ENCODE measurements at regions not wholly inside any gene's neighbourhood (a gene's known extent, or its start where the extent isn't known, plus 50 kb on each side); places are given as distances from the start of the nearest gene placed in this dataset.

DNA sequence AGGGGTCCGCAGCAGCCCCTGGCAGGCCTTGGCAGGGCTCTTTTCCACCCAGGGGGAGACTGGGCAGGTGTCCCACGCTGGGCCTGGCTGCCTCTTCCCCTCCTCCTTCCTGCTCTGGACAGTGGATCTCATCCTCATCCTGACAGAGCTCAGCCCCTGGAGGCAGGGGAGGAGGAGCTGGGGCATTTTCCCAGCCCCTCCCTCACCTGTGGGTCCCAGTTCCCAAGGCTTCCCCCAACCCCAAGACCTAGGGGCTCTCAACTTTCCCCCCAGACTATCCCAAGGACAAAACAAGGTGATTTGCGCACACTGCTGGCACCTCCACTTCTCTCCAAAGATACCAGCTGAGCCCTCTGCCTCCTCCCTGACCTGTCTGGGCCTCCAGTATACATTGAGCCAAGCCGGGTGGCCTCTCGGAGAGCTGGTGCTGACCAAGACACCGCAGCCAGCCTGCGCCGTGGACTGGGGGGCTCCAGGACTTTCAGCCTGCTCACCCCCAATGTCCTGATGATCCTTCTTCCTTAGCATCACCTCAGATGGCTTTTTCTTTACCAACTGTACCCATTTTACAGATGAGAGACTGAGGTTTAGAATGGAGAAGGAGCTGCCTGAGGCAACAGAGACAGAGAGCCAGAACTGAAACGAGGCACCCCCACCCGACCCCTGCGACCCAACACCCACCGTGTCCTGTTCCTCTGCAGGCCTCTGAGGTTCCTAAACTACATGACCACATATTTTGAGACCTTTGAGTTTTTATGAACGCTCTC, 126.6 kb downstream of the BARX1 start:
- Histone ChIP-seq H3K36me3 (no peaks in the 10 kb centered on the region), H3K27me3 (replicated peaks; ENCODE audit: insufficient read depth) (no peaks in the 10 kb centered on the region), H3K4me3 (no peak overlapping the region), H3K4me1 (replicated peaks) (peaks cover 2% of the 10 kb centered on the region), H3K27ac (no peak overlapping the region), H3K9me3 (no peaks in the 10 kb centered on the region)
- WGBS: 85% methylated on average over 13 of the region's 13 CpGs
- DNase-seq (ENCODE audit: low spot score): no peak
- TF ChIP-seq POLR2AphosphoS5 (IDR thresholded peaks at IDR 0.05) (no peak), POLR2A (IDR thresholded peaks at IDR 0.05) (no peak)
- TF ChIP-seq, protein P1, sequence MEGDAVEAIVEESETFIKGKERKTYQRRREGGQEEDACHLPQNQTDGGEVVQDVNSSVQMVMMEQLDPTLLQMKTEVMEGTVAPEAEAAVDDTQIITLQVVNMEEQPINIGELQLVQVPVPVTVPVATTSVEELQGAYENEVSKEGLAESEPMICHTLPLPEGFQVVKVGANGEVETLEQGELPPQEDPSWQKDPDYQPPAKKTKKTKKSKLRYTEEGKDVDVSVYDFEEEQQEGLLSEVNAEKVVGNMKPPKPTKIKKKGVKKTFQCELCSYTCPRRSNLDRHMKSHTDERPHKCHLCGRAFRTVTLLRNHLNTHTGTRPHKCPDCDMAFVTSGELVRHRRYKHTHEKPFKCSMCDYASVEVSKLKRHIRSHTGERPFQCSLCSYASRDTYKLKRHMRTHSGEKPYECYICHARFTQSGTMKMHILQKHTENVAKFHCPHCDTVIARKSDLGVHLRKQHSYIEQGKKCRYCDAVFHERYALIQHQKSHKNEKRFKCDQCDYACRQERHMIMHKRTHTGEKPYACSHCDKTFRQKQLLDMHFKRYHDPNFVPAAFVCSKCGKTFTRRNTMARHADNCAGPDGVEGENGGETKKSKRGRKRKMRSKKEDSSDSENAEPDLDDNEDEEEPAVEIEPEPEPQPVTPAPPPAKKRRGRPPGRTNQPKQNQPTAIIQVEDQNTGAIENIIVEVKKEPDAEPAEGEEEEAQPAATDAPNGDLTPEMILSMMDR (IDR thresholded peaks at IDR 0.05): no peak
- intact Hi-C loops (cut with DNase I): no loop called here

DNA sequence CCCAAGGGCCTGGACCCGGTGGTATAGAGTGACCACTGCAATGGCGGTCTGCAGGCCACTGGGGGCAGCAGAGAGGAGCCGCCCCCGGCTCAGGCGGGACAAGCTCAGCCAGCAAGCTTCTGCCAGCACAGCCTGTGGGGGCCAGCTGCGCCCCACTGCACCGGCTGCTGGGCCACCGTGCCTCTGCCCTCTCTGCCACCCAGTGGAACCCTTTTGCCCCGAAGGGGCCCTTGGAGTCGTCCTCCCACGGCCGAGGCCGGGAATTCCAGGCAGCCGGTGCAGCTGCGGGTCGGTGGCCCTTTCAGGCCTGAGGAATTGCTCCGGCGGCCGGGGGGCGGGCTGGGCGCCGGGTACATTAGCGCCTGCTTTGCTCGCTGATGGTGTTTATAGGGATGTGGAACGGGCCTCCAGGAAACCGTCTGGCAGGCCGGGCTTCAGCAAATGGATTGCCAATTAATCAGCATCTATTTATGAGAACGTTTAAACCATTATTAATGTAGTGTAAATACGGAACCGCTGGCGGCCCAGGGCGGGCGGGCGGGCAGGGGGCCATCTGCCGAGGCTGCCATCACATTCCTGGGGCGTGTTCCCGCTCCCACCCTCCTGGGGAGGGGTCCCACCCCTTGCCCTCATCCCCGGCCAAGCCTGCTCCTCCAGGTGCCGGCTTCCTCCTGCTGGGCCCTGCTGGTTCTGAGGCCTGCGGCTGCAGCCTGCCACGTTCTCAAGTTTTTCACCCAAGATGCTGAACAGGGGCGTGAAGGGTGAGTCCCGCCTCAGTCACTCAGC, 127.4 kb downstream of the BARX1 start:
- Histone ChIP-seq H3K9me3 (no peaks in the 10 kb centered on the region), H3K4me3 (peak overlapping the region; percentile 6 to 19), H3K27ac (no peak overlapping the region), H3K27me3 (replicated peaks; ENCODE audit: insufficient read depth) (no peaks in the 10 kb centered on the region), H3K4me1 (replicated peaks) (peaks cover 2% of the 10 kb centered on the region), H3K36me3 (no peaks in the 10 kb centered on the region)
- intact Hi-C loops (cut with DNase I): no loop called here
- TF ChIP-seq POLR2AphosphoS5 (IDR thresholded peaks at IDR 0.05): no peak
- TF ChIP-seq, protein P1 (IDR thresholded peaks at IDR 0.05): peak; percentile 22 to 69 (median 50)
- 10% methylated on average over 35 of the region's 43 CpGs for WGBS
- DNase-seq (ENCODE audit: low spot score): no peak

DNA sequence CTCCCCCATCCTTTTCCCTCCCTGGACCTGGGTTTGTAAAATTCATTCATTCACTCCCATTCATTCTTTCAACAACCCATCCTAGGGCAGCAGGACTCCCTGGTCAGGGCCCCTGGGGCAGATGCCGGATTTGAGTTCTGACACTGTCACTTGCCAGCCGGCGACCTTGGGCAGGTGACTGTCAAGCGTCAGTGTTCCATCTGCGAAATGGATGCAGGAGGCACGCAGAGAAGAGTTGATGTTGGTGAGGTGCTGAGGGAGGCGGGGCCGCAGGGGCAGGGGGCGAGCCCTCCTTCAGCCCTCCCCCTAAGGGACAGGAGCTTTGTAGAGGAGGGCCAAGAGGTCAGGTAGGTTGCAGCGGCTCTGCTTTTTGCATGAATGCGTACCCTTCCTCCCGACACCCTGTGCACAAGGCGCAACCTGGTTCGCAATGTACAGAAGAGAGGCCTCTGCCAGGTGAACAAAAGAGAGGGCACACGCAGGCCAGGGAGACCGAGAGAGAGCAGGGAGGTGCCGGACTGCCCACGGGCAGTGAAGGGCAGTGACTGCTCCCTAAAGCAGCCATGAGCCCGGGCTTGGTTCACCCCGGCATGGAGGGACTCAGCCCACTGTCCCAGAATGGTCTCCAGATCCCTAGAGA, 128.1 kb downstream of the BARX1 start:
- Histone ChIP-seq H3K9me3 (no peaks in the 10 kb centered on the region), H3K27ac (no peak overlapping the region), H3K4me1 (replicated peaks) (peaks cover 2% of the 10 kb centered on the region), H3K36me3 (no peaks in the 10 kb centered on the region), H3K4me3 (no peak overlapping the region), H3K27me3 (replicated peaks; ENCODE audit: insufficient read depth) (no peaks in the 10 kb centered on the region)
- TF ChIP-seq POLR2A (IDR thresholded peaks at IDR 0.05) (no peak), POLR2AphosphoS5 (IDR thresholded peaks at IDR 0.05) (no peak)
- TF ChIP-seq, protein P1 (IDR thresholded peaks at IDR 0.05): no peak
- intact Hi-C loops (cut with DNase I): no loop called here
- WGBS: 59% methylated on average over 20 of the region's 20 CpGs
- DNase-seq (ENCODE audit: low spot score): no peak

DNA sequence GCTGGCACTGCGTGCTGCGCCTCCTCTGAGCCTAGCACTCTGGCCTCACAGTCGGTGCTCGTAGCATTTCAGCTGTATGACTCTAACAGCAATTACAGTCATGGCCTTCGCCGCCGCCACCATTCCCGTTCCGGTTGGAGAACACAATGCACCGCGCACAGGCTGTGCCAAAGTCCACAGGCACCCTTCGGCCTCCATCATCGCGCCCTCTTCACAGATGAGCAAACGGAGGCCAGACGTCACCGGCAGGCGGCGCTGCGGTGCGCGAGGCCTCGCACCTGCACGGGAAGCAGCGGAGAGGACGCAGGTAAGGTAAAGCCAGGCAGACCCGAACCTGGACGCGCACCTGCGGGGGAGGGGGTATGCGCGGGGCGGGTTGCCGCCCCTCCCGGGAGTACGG, 128.9 kb downstream of the BARX1 start:
- DNase-seq (ENCODE audit: low spot score): no peak
- Histone ChIP-seq H3K36me3 (no peaks in the 10 kb centered on the region), H3K27me3 (replicated peaks; ENCODE audit: insufficient read depth) (no peaks in the 10 kb centered on the region), H3K4me1 (replicated peaks) (peaks cover 2% of the 10 kb centered on the region), H3K9me3 (no peaks in the 10 kb centered on the region), H3K27ac (no peak overlapping the region), H3K4me3 (no peak overlapping the region)
- TF ChIP-seq, protein P1 (IDR thresholded peaks at IDR 0.05): no peak
- TF ChIP-seq POLR2A (IDR thresholded peaks at IDR 0.05) (no peak), POLR2AphosphoS5 (IDR thresholded peaks at IDR 0.05) (no peak)
- intact Hi-C loops (cut with DNase I): no loop called here
- 35% methylated on average over 36 of the region's 36 CpGs for WGBS
